Keratinocyte (primary cell): ENCODE measurements at regions not wholly inside any gene's neighbourhood (a gene's known extent, or its start where the extent isn't known, plus 50 kb on each side); places are given as distances from the start of the nearest gene placed in this dataset.

Experiments used
- DNase-seq: peaks from one replicate; pipeline ENCODE4 v3.0.0-alpha.2; 2011; ENCODE audit warnings: low read depth, missing footprints, low spot score
- FAIRE-seq: peaks from 2 replicates; lab custom pipeline; 2011; peaks lifted over from hg19 to GRCh38; lab: Jason Lieb, UNC
- H2AFZ ChIP-seq: 2 replicates; pipeline ENCODE4 v1.6.0; 2012; ENCODE audit warnings: low read length, control low read depth, inconsistent platforms; ENCODE audit not compliant: control insufficient read depth
- H3K27ac ChIP-seq: 2 replicates; pipeline ENCODE4 v1.5.1; 2011; ENCODE audit warnings: low read length; ENCODE audit not compliant: control insufficient read depth, insufficient read depth
- H3K27me3 ChIP-seq: 3 replicates; pipeline ENCODE4 v1.6.0; 2011; ENCODE audit warnings: low read length; ENCODE audit not compliant: control insufficient read depth, insufficient read depth; ENCODE audit errors: extremely low read depth
- H3K36me3 ChIP-seq, 2 experiments: 2 replicates in 1 of 2; 3 replicates in 1 of 2; pipeline ENCODE4 v1.5.1; 2011; ENCODE audit warnings: low read length in 2 of 2, mild to moderate bottlenecking in 1 of 2; ENCODE audit not compliant: control insufficient read depth in 2 of 2, insufficient read depth in 2 of 2; ENCODE audit errors: extremely low read depth in 1 of 2
- H3K4me1 ChIP-seq: 3 replicates; pipeline ENCODE4 v1.5.1; 2011; ENCODE audit warnings: low read length; ENCODE audit not compliant: control insufficient read depth, insufficient read depth; ENCODE audit errors: extremely low read depth
- H3K4me2 ChIP-seq: 3 replicates; pipeline ENCODE4 v1.6.0; 2011; ENCODE audit warnings: low read depth, low read length; ENCODE audit not compliant: control insufficient read depth, insufficient read depth; ENCODE audit errors: extremely low read depth
- H3K4me3 ChIP-seq, 3 experiments: fragments of 200-600 bp in 1 of 3; sonication (generic) in 1 of 3; 2 replicates in 2 of 3; 3 replicates in 1 of 3; pipeline ENCODE4 v1.5.1; 2011 to 2016; ENCODE audit warnings: low read length in 3 of 3, mild to moderate bottlenecking in 3 of 3, control low read depth in 2 of 3, inconsistent platforms in 1 of 3, low read depth in 1 of 3, mixed read lengths in 1 of 3, mixed run types in 1 of 3, moderate library complexity in 1 of 3; ENCODE audit not compliant: control insufficient read depth in 2 of 3, insufficient read depth in 2 of 3; ENCODE audit errors: extremely low read depth in 1 of 3
- H3K79me2 ChIP-seq: 2 replicates; pipeline ENCODE4 v1.6.0; 2012; ENCODE audit warnings: low read length; ENCODE audit not compliant: control insufficient read depth, insufficient read depth
- H3K9ac ChIP-seq: 3 replicates; pipeline ENCODE4 v1.6.0; 2011; ENCODE audit warnings: low read length; ENCODE audit not compliant: control insufficient read depth, insufficient read depth; ENCODE audit errors: extremely low read depth
- H3K9me1 ChIP-seq: 3 replicates; pipeline ENCODE4 v1.6.0; 2011; ENCODE audit warnings: low read length; ENCODE audit not compliant: control insufficient read depth, insufficient read depth; ENCODE audit errors: extremely low read depth
- H3K9me3 ChIP-seq: 2 replicates; pipeline ENCODE4 v1.5.1; 2012; ENCODE audit warnings: low read depth, low read length; ENCODE audit not compliant: control insufficient read depth
- H4K20me1 ChIP-seq: 3 replicates; pipeline ENCODE4 v1.6.0; 2011; ENCODE audit warnings: low read length; ENCODE audit not compliant: control insufficient read depth, insufficient read depth; ENCODE audit errors: extremely low read depth
- EZH2 ChIP-seq: IDR thresholded peaks from one replicate; pipeline ENCODE4 v1.6.1; 2012; ENCODE audit warnings: inconsistent platforms, mild to moderate bottlenecking, low read length, moderate library complexity
- dilution Hi-C: fragments of 300-500 bp; cut with MboI; formaldehyde crosslinking; loops from one replicate; pipeline ENCODE4 v1.7.0; 2020; ENCODE audit warnings: low sequenced_read_pairs; ENCODE audit not compliant: extremely low pct_ligation_motif_present
- TF ChIP-seq, protein P1 (sequence below), 3 experiments: IDR thresholded peaks in 1 of 3; conservative IDR thresholded peaks in 1 of 3; optimal IDR thresholded peaks in 1 of 3; 2 replicates in 2 of 3; 3 replicates in 1 of 3; pipeline versions ENCODE3 to v1.5.1; 2011; ENCODE audit warnings: low read length in 3 of 3, mild to moderate bottlenecking in 3 of 3, moderate library complexity in 2 of 3, control low read depth in 1 of 3, inconsistent platforms in 1 of 3; ENCODE audit not compliant: insufficient read depth in 2 of 3; ENCODE audit errors: extremely low read depth in 1 of 3

DNA sequence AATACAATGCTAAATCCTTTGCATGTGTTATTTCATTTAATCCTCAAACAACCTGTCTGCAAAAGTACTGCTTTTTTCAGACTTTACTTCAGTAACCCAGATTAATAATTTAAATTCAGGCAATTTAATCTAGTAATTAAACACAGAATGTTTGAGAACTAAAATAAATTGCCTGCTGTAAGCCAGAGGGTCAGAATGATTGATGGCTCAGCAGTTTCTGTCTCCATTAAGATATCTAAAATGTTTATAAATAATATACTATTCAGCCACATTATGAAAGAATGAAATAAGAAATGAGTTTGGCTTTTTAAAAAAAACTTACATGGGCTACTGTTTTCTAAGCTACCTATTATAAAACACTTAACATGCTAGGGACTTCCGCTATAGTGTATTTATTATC is 846.0 kb downstream of the FAM181B start:
- H3K9me1 ChIP-seq: no peaks in the 10 kb centered on the region
- no peak overlapping the region for H3K9ac ChIP-seq
- H2AFZ ChIP-seq: no peak overlapping the region
- DNase-seq: no peak
- no peaks in the 10 kb centered on the region for H3K9me3 ChIP-seq
- no peaks in the 10 kb centered on the region for H4K20me1 ChIP-seq
- dilution Hi-C loops: no loop called here
- no peaks in the 10 kb centered on the region for H3K4me1 ChIP-seq
- H3K4me3 ChIP-seq: no peak overlapping the region
- FAIRE-seq: no peak
- no peaks in the 10 kb centered on the region for H3K36me3 ChIP-seq
- TF ChIP-seq, protein P1, sequence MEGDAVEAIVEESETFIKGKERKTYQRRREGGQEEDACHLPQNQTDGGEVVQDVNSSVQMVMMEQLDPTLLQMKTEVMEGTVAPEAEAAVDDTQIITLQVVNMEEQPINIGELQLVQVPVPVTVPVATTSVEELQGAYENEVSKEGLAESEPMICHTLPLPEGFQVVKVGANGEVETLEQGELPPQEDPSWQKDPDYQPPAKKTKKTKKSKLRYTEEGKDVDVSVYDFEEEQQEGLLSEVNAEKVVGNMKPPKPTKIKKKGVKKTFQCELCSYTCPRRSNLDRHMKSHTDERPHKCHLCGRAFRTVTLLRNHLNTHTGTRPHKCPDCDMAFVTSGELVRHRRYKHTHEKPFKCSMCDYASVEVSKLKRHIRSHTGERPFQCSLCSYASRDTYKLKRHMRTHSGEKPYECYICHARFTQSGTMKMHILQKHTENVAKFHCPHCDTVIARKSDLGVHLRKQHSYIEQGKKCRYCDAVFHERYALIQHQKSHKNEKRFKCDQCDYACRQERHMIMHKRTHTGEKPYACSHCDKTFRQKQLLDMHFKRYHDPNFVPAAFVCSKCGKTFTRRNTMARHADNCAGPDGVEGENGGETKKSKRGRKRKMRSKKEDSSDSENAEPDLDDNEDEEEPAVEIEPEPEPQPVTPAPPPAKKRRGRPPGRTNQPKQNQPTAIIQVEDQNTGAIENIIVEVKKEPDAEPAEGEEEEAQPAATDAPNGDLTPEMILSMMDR (optimal IDR thresholded peaks at IDR 0.05 in 1 of 3, IDR thresholded peaks at IDR 0.05 in 1 of 3, conservative IDR thresholded peaks at IDR 0.05 in 1 of 3; ENCODE audit: extremely low read depth in 1 of 3, insufficient read depth in 2 of 3, low read length in 3 of 3): no peak
- TF ChIP-seq EZH2: no peak
- H3K27ac ChIP-seq: no peak overlapping the region
- H3K79me2 ChIP-seq: no peaks in the 10 kb centered on the region
- H3K27me3 ChIP-seq: no peaks in the 10 kb centered on the region
- H3K4me2 ChIP-seq: no peak overlapping the region

DNA sequence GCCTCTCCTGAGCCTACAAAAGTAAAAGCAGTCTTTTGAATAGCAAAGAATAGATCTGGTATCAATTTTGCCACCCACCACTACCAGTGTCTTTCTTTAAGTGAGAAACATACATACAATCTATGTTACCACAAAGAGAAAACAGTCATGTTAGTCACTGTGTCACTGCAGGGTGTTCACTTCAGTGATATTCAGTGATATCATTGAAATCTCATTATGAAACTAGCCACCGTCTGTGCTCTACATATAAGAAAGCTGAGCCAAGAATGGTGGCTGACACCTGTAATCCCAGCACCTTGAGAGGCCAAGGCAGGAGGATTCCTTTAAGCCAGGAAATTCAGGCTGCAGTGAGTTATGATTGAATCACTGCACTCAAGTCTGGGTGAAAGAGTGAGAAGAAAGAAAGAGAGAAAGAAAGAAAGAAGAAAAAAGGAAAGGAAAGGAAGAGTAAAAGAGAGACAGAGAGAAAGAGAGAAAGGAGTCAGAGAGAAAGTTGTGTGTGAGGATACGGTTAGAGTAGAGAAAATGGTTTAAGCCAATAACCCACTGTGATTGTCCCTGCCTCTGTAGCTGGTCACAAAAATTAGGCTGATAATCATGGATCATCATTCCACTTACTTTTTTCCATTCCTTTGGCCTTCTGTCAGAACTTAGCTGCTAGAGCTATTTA is 847.1 kb downstream of the FAM181B start:
- Histone ChIP-seq H2AFZ (no peak overlapping the region), H3K79me2 (no peaks in the 10 kb centered on the region), H3K4me1 (no peaks in the 10 kb centered on the region), H3K9me1 (no peaks in the 10 kb centered on the region), H4K20me1 (no peaks in the 10 kb centered on the region), H3K27ac (no peak overlapping the region), H3K9me3 (no peaks in the 10 kb centered on the region), H3K4me3 (no peak overlapping the region), H3K4me2 (no peak overlapping the region), H3K36me3 (no peaks in the 10 kb centered on the region), H3K9ac (no peak overlapping the region), H3K27me3 (no peaks in the 10 kb centered on the region)
- dilution Hi-C loops: no loop called here
- TF ChIP-seq EZH2: no peak
- TF ChIP-seq, protein P1 (optimal IDR thresholded peaks at IDR 0.05 in 1 of 3, IDR thresholded peaks at IDR 0.05 in 1 of 3, conservative IDR thresholded peaks at IDR 0.05 in 1 of 3; ENCODE audit: extremely low read depth in 1 of 3, insufficient read depth in 2 of 3, low read length in 3 of 3): no peak
- FAIRE-seq (no peak), DNase-seq (no peak)
